Activated naive CD4-positive, alpha-beta T cell treated with anti-CD3 and anti-CD28 coated beads, Interleukin-2, amount 50 U/mL, for 72 hours (primary cell): ENCODE measurements at regions not wholly inside any gene's neighbourhood (a gene's known extent, or its start where the extent isn't known, plus 50 kb on each side); places are given as distances from the start of the nearest gene placed in this dataset.

Experiments used
- ATAC-seq, 2 donors: fragments of 150-1000 bp; cut with Tn5 transposase; 2 replicates each; pipeline ENCODE4 v1.10.0; 2021; ENCODE audit warnings: mild to moderate bottlenecking in 2 of 2, moderate library complexity in 2 of 2
- DNase-seq, 2 donors: peaks; one replicate each; pipeline ENCODE4 v3.0.0; 2021 to 2022; ENCODE audit warnings: low spot score in 2 of 2
- H3K27ac Mint-ChIP-seq, 2 donors: one replicate each; pipeline ENCODE4 v1.8.0; 2022; ENCODE audit warnings: mild to moderate bottlenecking in 2 of 2, mixed read lengths in 2 of 2
- H3K36me3 Mint-ChIP-seq, 2 donors: one replicate each; pipeline ENCODE4 v1.8.0; 2022; ENCODE audit warnings: mixed read lengths in 2 of 2
- H3K9me3 Mint-ChIP-seq, 2 donors: one replicate each; pipeline ENCODE4 v1.8.0; 2022; ENCODE audit warnings: mixed read lengths in 2 of 2

DNA sequence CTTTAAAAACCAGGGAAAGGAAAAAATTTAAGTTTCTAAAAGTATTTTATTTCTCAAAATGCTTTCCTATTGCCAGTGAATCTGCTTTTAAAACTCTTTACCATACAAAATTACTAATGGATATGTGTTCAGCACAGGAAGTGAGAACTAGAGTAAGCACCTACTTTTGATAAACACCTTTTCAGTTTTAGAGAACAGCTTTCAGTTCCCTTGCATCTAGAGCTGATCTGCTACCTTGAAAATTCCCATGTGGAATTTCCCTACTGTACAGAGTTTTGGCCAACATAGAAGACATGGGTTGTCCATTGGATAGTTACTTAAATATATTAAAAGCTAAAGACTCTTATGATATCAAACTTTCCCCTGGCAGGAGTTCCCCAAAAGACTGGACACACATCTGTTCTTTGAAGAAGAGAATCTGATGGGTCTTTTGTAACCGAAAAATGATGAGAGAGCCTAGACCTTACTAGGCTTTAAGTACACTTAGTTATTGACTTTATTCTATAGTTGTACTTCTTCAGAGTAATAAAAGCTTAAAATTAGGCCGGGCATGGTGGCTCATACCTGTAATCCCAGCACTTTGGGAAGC, 112.1 kb upstream of the CNTNAP4 start:
- Mint-ChIP-seq H3K9me3 (peaks cover 8 to 12% of the 10 kb centered on the region in 2 donors), H3K27ac (no peak overlapping the region), H3K36me3 (no peaks in the 10 kb centered on the region)
- no peak for ATAC-seq
- no peak for DNase-seq

DNA sequence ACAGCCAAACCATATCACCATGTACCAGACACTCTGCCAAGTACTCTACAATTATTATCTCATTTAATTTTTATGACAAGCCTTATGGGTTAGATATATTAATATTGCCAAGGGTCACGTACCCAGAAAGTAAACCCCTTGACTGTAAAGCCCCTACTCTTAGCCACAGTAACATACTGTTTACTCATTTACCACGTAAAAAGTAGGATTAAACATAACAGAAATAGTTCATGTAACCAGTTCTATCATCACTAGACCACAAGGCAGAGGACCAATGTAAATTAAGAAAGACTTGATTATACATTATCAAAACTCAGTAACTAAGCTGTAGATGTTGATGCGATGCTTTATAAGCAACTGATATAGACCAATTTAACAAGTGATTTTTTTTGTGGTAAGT, 101.5 kb upstream of the CNTNAP4 start:
- ATAC-seq (no peak), DNase-seq (no peak)
- Mint-ChIP-seq H3K9me3 (peaks cover 5 to 9% of the 10 kb centered on the region in 2 donors), H3K27ac (no peak overlapping the region), H3K36me3 (no peaks in the 10 kb centered on the region)

DNA sequence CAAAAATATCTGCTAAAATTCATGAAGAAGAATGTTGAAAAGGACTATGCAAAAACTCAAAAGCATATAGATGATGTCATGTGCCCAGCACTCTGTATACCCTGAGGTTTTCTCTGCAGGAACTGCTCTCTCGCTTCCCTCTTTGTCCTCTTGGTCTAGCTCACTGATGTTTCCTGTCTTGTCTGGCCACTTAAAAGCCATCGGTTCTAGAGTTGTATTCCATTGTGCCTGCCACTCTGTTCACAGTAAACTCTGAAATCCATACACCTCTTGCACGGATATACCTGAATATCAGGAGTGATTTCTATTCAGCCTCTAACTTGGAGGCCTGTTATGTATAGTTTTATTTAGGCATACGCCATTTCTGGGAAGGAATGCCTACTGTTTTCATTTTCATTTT, 101.0 kb upstream of the CNTNAP4 start:
- H3K36me3 Mint-ChIP-seq = no peaks in the 10 kb centered on the region
- DNase-seq (no peak), ATAC-seq (no peak)
- H3K9me3 Mint-ChIP-seq = peaks cover 5 to 9% of the 10 kb centered on the region in 2 donors
- no peak overlapping the region for H3K27ac Mint-ChIP-seq

DNA sequence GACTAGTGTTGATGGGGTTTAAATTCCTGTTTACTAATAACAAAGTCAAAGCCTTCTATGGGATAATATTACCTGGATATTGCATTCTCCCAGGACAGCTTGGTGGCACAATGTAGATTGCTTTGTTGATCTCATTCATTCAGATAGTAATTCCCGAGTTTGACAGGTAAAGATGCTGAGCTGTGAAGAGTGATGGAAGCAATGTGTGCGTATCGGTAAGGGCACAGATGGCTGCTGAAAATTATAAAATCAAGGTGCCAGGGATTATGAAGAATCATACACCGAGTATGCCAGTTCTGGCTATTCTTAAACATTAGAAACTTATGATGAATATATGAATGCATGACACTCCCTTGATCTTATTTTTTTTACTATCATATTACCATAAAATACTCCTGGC, 100.6 kb upstream of the CNTNAP4 start:
- Mint-ChIP-seq H3K9me3 (peaks cover 5 to 9% of the 10 kb centered on the region in 2 donors), H3K36me3 (no peaks in the 10 kb centered on the region), H3K27ac (no peak overlapping the region)
- no peak for DNase-seq
- ATAC-seq = no peak

GRCh38 chr16:76182041-76182635, 95.1 kb upstream of the CNTNAP4 start:
- no peak for ATAC-seq
- peaks cover 0 to 3% of the 10 kb centered on the region in 2 donors for H3K36me3 Mint-ChIP-seq

DNA sequence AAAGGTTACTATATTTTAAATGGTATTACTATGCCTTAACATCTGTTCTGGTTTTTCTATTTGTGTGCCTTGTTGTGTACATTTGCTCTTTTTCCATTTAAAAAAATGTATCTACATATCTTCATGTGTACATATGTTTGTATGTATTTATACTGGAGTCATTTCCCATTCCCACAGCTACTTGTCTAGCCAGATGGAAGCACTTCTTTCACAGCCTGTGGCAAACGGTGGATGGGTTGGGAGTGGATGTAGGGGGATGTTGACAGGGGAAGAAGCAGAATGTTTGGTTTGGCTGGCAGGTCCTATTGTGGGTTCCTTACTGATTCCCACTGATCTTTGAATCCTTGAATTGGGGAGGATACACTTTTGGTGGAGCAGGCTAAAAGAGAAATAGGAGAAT, 93.6 kb upstream of the CNTNAP4 start:
- Mint-ChIP-seq H3K36me3 (peaks cover 0 to 7% of the 10 kb centered on the region in 2 donors), H3K9me3 (peaks cover 13 to 19% of the 10 kb centered on the region in 2 donors), H3K27ac (no peak overlapping the region)
- DNase-seq (no peak), ATAC-seq (no peak)

More at GRCh38 chr16:76182041-76182635, 95.1 kb upstream of the CNTNAP4 start:
- Mint-ChIP-seq H3K27ac (no peak overlapping the region), H3K9me3 (peaks cover 9 to 14% of the 10 kb centered on the region in 2 donors)
- no peak for DNase-seq

DNA sequence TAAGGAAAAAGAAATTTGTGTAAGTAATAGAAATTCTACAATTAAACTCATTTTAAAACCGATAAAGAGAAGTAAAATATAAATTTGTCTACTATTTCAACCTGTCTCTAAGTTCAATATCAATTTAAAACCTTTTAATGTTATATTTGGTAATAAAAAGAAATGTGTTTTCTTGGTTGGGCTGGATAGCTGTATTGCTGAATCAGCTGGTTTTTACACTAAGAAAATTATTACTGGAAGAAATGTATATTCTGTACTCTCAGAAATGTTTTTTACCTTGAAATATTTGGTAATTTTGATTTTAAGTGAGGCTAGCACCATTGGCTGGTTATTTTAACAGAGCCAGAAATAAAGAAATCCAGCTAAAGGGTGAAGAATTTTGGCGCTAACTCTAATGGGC, 87.1 kb upstream of the CNTNAP4 start:
- ATAC-seq (no peak), DNase-seq (no peak)
- Mint-ChIP-seq H3K9me3 (peaks cover 13 to 18% of the 10 kb centered on the region in 2 donors), H3K27ac (no peak overlapping the region), H3K36me3 (peaks cover 0 to 7% of the 10 kb centered on the region in 2 donors)

- H3K27ac Mint-ChIP-seq = no peak overlapping the region
- peaks cover 0 to 7% of the 10 kb centered on the region in 2 donors for H3K36me3 Mint-ChIP-seq
- peaks cover 13 to 18% of the 10 kb centered on the region in 2 donors for H3K9me3 Mint-ChIP-seq
- DNase-seq (no peak), ATAC-seq (no peak)
Measured at GRCh38 chr16:76190480-76190879, 86.7 kb upstream of the CNTNAP4 start.

DNA sequence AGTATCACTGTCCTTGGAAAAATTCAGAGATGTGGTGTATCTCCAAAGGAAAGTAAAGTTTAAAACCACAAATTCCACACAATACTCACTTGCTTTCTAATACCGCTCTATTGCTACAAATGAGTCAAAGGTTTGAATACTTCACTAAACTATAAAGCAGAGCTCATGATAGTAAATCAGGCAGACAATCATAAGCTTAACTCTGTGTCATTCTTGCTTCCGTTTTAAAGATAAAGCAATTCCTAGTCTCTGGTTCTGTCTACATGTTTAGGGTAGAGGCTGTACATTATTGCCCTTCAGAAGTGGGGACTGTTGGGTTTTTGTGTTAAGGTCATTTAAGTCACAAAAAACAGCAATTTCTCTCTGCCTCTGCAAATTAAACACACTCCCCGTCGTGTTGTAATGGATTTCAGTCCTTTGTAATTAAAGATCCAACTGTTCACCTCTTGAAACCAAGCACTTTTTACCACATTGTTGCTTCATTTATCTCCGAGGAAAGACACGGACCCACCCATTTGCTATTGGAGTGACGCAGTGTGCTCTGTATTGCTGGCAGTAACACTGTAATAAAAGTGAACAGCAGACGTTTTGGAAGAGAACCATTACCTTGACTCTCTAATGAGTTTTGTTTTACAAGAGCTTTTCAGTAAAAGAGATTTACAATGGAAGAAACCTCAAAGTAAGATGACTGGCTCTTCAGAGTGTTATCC, 83.1 kb upstream of the CNTNAP4 start:
- Mint-ChIP-seq H3K9me3 (no peaks in the 10 kb centered on the region), H3K36me3 (no peaks in the 10 kb centered on the region), H3K27ac (no peak overlapping the region)
- DNase-seq (no peak), ATAC-seq (no peak)

GRCh38 chr16:76194616-76195015, 82.6 kb upstream of the CNTNAP4 start:
- H3K27ac Mint-ChIP-seq = no peak overlapping the region
- DNase-seq (no peak), ATAC-seq (no peak)
- no peaks in the 10 kb centered on the region for H3K36me3 Mint-ChIP-seq
- H3K9me3 Mint-ChIP-seq = no peaks in the 10 kb centered on the region

DNA sequence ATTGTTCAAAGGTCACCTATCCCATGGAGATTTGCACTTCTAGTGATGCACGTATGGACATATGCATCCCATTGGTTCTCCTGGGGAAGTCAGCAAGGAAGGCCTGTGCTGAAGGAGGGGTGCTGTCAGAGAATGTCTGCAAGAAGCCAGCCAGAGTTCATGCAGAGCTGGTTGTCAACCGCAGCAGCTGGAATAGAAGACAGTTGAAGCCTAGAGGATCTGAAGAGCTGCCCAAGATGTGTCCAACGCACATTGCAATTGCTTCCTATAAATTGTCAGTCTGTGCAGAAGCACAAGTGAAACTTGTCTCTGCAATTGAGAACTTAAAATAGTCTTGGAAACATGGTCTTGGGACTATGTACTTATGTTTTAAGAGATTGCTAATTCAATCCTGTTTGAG, 82.1 kb upstream of the CNTNAP4 start:
- DNase-seq (no peak), ATAC-seq (no peak)
- Mint-ChIP-seq H3K27ac (no peak overlapping the region), H3K36me3 (no peaks in the 10 kb centered on the region), H3K9me3 (no peaks in the 10 kb centered on the region)

- Mint-ChIP-seq H3K36me3 (no peaks in the 10 kb centered on the region), H3K27ac (no peak overlapping the region), H3K9me3 (no peaks in the 10 kb centered on the region)
- ATAC-seq (no peak), DNase-seq (no peak)
Measured at GRCh38 chr16:76195648-76196047, 81.6 kb upstream of the CNTNAP4 start.

GRCh38 chr16:76197900-76198299, 79.3 kb upstream of the CNTNAP4 start:
- H3K9me3 Mint-ChIP-seq = no peaks in the 10 kb centered on the region
- ATAC-seq (no peak), DNase-seq (no peak)
- no peaks in the 10 kb centered on the region for H3K36me3 Mint-ChIP-seq
- H3K27ac Mint-ChIP-seq = no peak overlapping the region

- H3K36me3 Mint-ChIP-seq = no peaks in the 10 kb centered on the region
- DNase-seq = no peak
- ATAC-seq = no peak
- H3K27ac Mint-ChIP-seq = no peak overlapping the region
- peaks cover 0 to 10% of the 10 kb centered on the region in 2 donors for H3K9me3 Mint-ChIP-seq
Measured at GRCh38 chr16:76199681-76200220, 77.5 kb upstream of the CNTNAP4 start.

GRCh38 chr16:76201385-76201784, 75.8 kb upstream of the CNTNAP4 start:
- DNase-seq = no peak
- peaks cover 0 to 16% of the 10 kb centered on the region in 2 donors for H3K9me3 Mint-ChIP-seq
- H3K27ac Mint-ChIP-seq = no peak overlapping the region
- peaks cover 0 to 5% of the 10 kb centered on the region in 2 donors for H3K36me3 Mint-ChIP-seq
- ATAC-seq = no peak

DNA sequence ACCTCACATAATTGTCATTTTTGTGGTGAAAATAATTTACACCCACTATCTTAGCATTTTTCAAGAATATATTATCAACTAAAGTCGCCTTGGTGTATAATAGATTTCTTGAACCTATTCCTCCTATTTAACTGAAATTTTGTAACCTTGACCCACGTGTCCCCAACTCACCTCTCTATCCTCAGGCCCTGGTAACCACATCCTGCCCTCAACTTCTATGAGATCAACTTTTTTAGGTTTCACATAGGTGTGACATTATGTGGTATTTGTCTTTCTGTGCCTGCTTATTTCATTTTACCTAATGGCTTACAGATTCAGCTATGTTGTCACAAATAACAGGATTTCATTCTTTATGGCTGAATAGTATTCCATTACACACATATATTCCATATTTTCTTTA, 73.0 kb upstream of the CNTNAP4 start:
- DNase-seq (no peak), ATAC-seq (no peak)
- peaks cover 3 to 16% of the 10 kb centered on the region in 2 donors for H3K9me3 Mint-ChIP-seq
- H3K36me3 Mint-ChIP-seq = peaks cover 0 to 8% of the 10 kb centered on the region in 2 donors
- H3K27ac Mint-ChIP-seq = no peak overlapping the region

DNA sequence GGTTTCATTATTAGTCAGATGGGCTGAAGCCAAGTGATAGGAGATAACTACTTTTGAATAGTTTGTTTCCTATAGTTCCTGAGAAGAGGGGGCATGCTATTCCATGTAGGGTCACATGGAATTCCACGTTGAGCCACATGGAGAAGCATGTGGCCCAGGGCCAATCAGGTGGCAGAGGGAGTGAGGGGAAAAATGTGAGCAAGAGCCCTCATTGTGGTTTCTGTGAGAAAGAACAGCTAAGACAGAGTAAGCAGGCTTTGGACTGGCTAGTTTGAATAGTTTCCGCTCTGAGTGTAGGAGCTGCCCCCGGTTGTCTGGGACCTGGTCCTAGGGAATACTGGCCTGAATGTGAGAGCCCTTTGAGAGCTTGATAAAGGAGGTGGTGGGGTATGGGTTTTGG, 69.9 kb upstream of the CNTNAP4 start:
- Mint-ChIP-seq H3K36me3 (peaks cover 0 to 8% of the 10 kb centered on the region in 2 donors), H3K27ac (no peak overlapping the region), H3K9me3 (peaks cover 11 to 22% of the 10 kb centered on the region in 2 donors)
- no peak for DNase-seq
- no peak for ATAC-seq
